NOMO-1 treated with DMSO at 0.1 percent for 48 hours (cell line): ENCODE measurements at regions not wholly inside any gene's neighbourhood (a gene's known extent, or its start where the extent isn't known, plus 50 kb on each side); places are given as distances from the start of the nearest gene placed in this dataset.
"Not testable (repeated sequence)": the region's sequence is repeated elsewhere in the genome, so short reads cannot be mapped to it uniquely, and the experiment has no call there.

Experiments
- DNase-seq: peaks from one replicate; lab custom pipeline; 2025; ENCODE audit not compliant: unreplicated experiment; lab: John Stamatoyannopoulos, UW

DNA sequence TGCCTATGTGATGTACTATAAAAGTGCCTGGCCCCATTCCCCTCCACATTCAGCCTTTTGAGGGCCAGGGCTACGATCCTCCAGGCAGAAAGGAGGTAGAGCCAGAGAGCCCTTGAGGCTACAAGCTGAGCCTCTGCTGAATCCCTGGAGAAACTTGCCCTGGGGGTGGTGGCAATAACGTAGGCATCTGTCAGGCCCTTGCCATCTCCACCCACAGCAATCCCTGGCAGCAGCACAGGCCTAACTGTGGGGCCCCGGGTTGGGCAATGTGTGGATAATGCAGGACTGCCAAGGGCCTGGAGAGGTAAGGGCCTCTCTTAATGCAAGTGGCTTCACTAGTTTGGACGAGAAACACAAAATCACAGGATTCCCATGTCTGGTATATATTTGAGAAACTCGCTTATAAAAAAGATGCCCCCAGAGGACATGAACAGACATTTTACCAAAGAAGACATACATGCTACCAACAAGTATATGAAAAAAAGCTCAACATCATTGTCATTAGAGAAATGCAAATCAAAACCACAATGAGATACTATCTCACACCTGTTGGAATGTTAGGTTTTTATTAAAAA lies 99.0 kb downstream of the QRSL1 start:
- no peak for DNase-seq

DNA sequence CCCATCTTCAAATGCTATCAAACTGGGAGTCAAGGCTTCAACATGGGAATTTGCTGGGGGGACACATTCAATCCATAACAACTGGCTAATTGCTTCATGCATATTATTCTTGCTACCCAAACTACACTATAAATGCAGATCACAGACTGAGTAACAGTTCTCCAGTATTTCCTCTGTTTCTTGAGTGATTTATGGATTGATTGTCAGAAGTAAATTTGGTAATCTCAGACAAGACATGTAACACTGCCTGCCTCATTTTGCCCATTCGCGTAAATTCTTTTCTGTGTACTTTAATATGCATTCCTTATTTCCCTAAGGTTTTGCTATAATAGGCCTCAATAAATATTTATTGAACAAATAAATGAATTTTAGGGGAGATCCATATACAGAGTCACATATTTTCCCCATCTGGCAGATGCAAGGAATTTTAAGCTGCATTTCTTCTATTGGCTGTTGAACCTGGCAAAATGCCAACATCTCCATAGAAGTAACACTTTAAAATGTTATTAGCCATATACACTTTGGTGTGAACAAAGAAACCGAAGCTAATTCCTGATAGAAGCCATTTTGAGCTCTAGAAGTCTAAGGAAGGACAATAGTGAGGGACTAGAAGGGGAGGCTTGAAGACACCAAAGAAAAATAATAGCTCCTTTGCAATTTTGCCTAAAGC lies 98.2 kb downstream of the QRSL1 start:
- DNase-seq: no peak

DNA sequence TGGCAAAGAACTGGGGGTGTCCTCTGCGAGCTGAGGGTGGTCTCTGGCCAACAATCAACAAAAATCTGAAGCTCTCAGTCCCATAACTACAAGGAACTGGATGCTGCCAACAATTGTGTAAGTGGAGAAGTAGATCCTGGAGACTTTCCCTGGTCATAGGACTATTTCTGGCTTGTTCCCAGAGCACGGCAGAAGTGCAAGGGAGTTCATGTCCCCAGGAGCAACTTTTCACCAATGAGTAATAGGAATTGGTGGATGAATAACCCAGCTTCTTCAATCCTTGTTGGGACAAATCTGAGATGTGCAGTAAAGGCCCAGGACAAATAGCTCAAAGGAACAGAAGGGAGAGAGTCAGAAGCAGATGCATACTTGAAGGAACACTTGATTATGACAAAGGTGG lies 95.5 kb downstream of the QRSL1 start:
- DNase-seq: no peak

DNA sequence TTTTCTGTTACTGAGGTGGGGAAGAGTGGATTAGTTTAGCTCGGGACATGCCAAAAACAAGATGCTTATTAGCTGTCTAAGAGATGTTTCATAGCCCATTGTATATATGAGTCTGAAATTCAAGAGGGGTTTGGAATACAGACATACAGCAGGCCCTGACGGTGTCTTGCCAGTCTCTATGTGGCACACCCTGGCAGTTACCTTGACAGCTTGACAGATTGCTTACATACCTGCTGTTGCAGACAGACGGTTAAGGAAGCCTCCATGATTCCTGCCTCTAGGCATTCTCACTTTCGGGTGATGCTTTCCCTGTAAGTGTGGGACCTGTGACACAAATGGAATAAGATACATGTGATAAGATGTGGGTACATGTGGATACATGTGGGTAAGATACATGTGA lies 95.0 kb downstream of the QRSL1 start:
- DNase-seq: no peak

DNA sequence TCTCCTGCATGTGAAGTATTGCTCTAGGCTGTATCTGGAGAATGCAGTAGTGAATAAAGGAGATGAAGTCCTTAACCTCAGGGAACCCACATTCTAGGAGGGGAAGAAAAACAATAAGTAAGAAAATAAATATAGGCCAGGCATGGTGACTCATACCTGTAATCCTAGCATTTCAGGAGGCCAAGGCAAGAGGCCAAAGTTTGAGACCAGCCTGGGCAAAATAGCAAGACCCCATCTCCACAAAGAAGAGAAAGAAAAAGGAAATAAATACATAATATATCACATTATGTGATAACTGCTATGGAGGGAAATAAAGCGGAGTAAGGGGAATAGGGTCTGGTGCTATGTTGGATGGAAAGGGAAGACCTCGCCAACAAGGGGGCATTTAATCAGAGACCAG lies 94.0 kb downstream of the QRSL1 start:
- DNase-seq: not testable (repeated sequence)

DNA sequence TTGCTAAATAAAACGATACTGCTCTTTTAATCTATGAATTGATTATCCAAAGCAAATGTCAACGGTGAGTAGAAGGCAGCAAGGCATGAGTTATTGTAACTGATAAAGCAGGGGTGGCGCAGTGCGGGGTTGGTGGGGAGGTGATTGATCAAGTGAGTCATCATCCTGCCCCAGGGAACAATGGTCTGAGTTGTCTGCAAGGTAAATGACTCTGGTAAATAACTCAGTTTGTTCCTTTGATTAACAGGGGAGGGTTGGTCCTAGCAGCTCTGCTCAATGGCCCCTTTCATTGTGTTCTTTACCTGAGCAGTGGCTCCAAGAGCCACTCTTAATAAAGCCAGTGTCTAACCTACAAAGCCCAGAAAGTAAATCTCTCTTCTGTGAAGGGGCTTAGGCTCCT lies 91.8 kb downstream of the QRSL1 start:
- not testable (repeated sequence) for DNase-seq
